ENCODE measurements at regions not wholly inside any gene's neighbourhood (a gene's known extent, or its start where the extent isn't known, plus 50 kb on each side); places are given as distances from the start of the nearest gene placed in this dataset.
A peak's percentile ranks its signal among the peaks of the same experiment; 100 is the strongest.

- H3K9me3 ChIP-seq (ENCODE audit: control insufficient read depth in 5 of 5, low read length in 5 of 5): no peaks in the 10 kb centered on the region
- H3K27me3 ChIP-seq (ENCODE audit: control insufficient read depth in 5 of 5, insufficient read depth in 4 of 5, low read length in 5 of 5): peaks cover 0 to 7% (median 2%) of the 10 kb centered on the region in 5 donors
- no peaks in the 10 kb centered on the region for H3K36me3 ChIP-seq (ENCODE audit: control insufficient read depth in 5 of 5, insufficient read depth in 5 of 5, low read length in 5 of 5)
- no peaks in the 10 kb centered on the region for H3K4me1 ChIP-seq (ENCODE audit: control insufficient read depth in 5 of 5, insufficient read depth in 5 of 5, low read length in 5 of 5)
- H3K9ac ChIP-seq (ENCODE audit: low read length in 5 of 5): no peak overlapping the region
- no peak overlapping the region for H3K27ac ChIP-seq (ENCODE audit: low read depth, low read length)
- no peak overlapping the region for H3K4me3 ChIP-seq (ENCODE audit: low read depth in 1 of 5, low read length in 5 of 5)
Observed at GRCh38 chr2:129744649-129745048, 234.8 kb upstream of the RAB6C start.

- H3K4me1 ChIP-seq (ENCODE audit: control insufficient read depth in 5 of 5, insufficient read depth in 5 of 5, low read length in 5 of 5): no peaks in the 10 kb centered on the region
- H3K27me3 ChIP-seq (ENCODE audit: control insufficient read depth in 5 of 5, insufficient read depth in 4 of 5, low read length in 5 of 5): peaks cover 0 to 4% (median 0%) of the 10 kb centered on the region in 5 donors
- H3K36me3 ChIP-seq (ENCODE audit: control insufficient read depth in 5 of 5, insufficient read depth in 5 of 5, low read length in 5 of 5): no peaks in the 10 kb centered on the region
- no peak overlapping the region for H3K4me3 ChIP-seq (ENCODE audit: low read depth in 1 of 5, low read length in 5 of 5)
- peaks cover 0 to 5% (median 0%) of the 10 kb centered on the region in 5 donors for H3K9me3 ChIP-seq (ENCODE audit: control insufficient read depth in 5 of 5, low read length in 5 of 5)
- H3K9ac ChIP-seq (ENCODE audit: low read length in 5 of 5): no peak overlapping the region
- H3K27ac ChIP-seq (ENCODE audit: low read depth, low read length): no peak overlapping the region
Observed at GRCh38 chr2:129747500-129748125, 231.9 kb upstream of the RAB6C start.

DNA sequence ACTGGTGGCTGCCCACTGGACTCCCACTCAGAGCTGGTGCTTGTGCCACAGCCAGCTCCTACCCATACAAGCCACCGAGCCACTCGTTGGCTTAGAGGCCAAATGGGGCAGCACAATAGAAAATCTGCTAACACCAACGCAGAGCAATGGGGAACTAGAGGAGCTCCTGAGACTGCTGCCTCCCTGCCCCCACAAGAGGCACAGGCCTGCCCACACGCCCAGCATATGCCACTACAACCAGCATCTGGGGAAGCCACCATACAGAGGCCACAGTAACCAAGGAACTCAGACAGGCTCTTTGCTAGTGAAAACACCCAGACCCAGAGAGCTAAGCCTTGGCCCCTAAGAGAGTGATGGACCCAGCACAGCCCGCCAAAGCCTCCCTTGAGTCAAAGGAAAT lies 231.2 kb upstream of the RAB6C start:
- no peak overlapping the region for H3K27ac ChIP-seq (ENCODE audit: low read depth, low read length)
- H3K36me3 ChIP-seq (ENCODE audit: control insufficient read depth in 5 of 5, insufficient read depth in 5 of 5, low read length in 5 of 5): no peaks in the 10 kb centered on the region

GRCh38 chr2:129748653-129749052 lies 230.8 kb upstream of the RAB6C start:
- Histone ChIP-seq H3K4me3 (ENCODE audit: low read depth in 1 of 5, low read length in 5 of 5) (no peak overlapping the region), H3K9me3 (ENCODE audit: control insufficient read depth in 5 of 5, low read length in 5 of 5) (peaks cover 0 to 5% (median 0%) of the 10 kb centered on the region in 5 donors), H3K27me3 (ENCODE audit: control insufficient read depth in 5 of 5, insufficient read depth in 4 of 5, low read length in 5 of 5) (peaks cover 0 to 4% (median 0%) of the 10 kb centered on the region in 5 donors), H3K36me3 (ENCODE audit: control insufficient read depth in 5 of 5, insufficient read depth in 5 of 5, low read length in 5 of 5) (no peaks in the 10 kb centered on the region), H3K9ac (ENCODE audit: low read length in 5 of 5) (no peak overlapping the region), H3K4me1 (ENCODE audit: control insufficient read depth in 5 of 5, insufficient read depth in 5 of 5, low read length in 5 of 5) (peaks cover 0 to 3% (median 0%) of the 10 kb centered on the region in 5 donors), H3K27ac (ENCODE audit: low read depth, low read length) (no peak overlapping the region)

More for the DNA sequence above, 231.2 kb upstream of the RAB6C start:
- no peak overlapping the region for H3K4me3 ChIP-seq (ENCODE audit: low read depth in 1 of 5, low read length in 5 of 5)
- peaks cover 0 to under 1% (median 0%) of the 10 kb centered on the region in 5 donors for H3K4me1 ChIP-seq (ENCODE audit: control insufficient read depth in 5 of 5, insufficient read depth in 5 of 5, low read length in 5 of 5)
- H3K27me3 ChIP-seq (ENCODE audit: control insufficient read depth in 5 of 5, insufficient read depth in 4 of 5, low read length in 5 of 5): peaks cover 0 to 4% (median 0%) of the 10 kb centered on the region in 5 donors
- H3K9ac ChIP-seq (ENCODE audit: low read length in 5 of 5): no peak overlapping the region
- peaks cover 0 to 5% (median 0%) of the 10 kb centered on the region in 5 donors for H3K9me3 ChIP-seq (ENCODE audit: control insufficient read depth in 5 of 5, low read length in 5 of 5)

- H3K4me1 ChIP-seq (ENCODE audit: control insufficient read depth in 5 of 5, insufficient read depth in 5 of 5, low read length in 5 of 5): peaks cover 0 to 4% (median 0%) of the 10 kb centered on the region in 5 donors
Observed at GRCh38 chr2:129751409-129751808, 228.1 kb upstream of the RAB6C start.

DNA sequence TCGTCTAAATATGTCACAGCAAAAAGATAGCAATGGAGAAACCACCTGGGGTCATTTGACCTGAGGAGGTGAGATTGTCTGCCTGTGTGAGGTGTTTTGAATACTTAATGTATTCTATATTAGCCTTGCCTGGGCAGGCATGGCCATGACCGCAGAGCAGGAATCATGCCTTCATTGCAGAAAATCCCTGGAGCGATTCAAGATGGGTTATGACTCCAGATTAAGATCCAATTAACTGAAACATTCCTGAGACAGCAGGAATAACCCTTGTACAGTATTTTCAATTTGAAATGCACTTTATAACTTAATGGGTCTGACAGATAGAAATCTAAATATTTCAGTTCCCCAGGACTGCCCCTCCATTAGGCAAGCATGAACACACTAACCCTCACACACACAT lies 227.3 kb upstream of the RAB6C start:
- Histone ChIP-seq H3K36me3 (ENCODE audit: control insufficient read depth in 5 of 5, insufficient read depth in 5 of 5, low read length in 5 of 5) (no peaks in the 10 kb centered on the region), H3K4me1 (ENCODE audit: control insufficient read depth in 5 of 5, insufficient read depth in 5 of 5, low read length in 5 of 5) (peaks cover 0 to 4% (median 0%) of the 10 kb centered on the region in 5 donors), H3K27ac (ENCODE audit: low read depth, low read length) (no peak overlapping the region), H3K27me3 (ENCODE audit: control insufficient read depth in 5 of 5, insufficient read depth in 4 of 5, low read length in 5 of 5) (peaks cover 0 to 4% (median 0%) of the 10 kb centered on the region in 5 donors), H3K9ac (ENCODE audit: low read length in 5 of 5) (no peak overlapping the region), H3K9me3 (ENCODE audit: control insufficient read depth in 5 of 5, low read length in 5 of 5) (peaks cover 0 to 5% (median 0%) of the 10 kb centered on the region in 5 donors), H3K4me3 (ENCODE audit: low read depth in 1 of 5, low read length in 5 of 5) (no peak overlapping the region)

More at GRCh38 chr2:129751409-129751808, 228.1 kb upstream of the RAB6C start:
- Histone ChIP-seq H3K4me3 (ENCODE audit: low read depth in 1 of 5, low read length in 5 of 5) (no peak overlapping the region), H3K9ac (ENCODE audit: low read length in 5 of 5) (no peak overlapping the region), H3K9me3 (ENCODE audit: control insufficient read depth in 5 of 5, low read length in 5 of 5) (peaks cover 0 to 5% (median 0%) of the 10 kb centered on the region in 5 donors), H3K27ac (ENCODE audit: low read depth, low read length) (no peak overlapping the region), H3K27me3 (ENCODE audit: control insufficient read depth in 5 of 5, insufficient read depth in 4 of 5, low read length in 5 of 5) (peaks cover 0 to 4% (median 0%) of the 10 kb centered on the region in 5 donors), H3K36me3 (ENCODE audit: control insufficient read depth in 5 of 5, insufficient read depth in 5 of 5, low read length in 5 of 5) (no peaks in the 10 kb centered on the region)

GRCh38 chr2:129752686-129753085 lies 226.8 kb upstream of the RAB6C start:
- Histone ChIP-seq H3K36me3 (ENCODE audit: control insufficient read depth in 5 of 5, insufficient read depth in 5 of 5, low read length in 5 of 5) (no peaks in the 10 kb centered on the region), H3K27me3 (ENCODE audit: control insufficient read depth in 5 of 5, insufficient read depth in 4 of 5, low read length in 5 of 5) (peaks cover 0 to 4% (median 0%) of the 10 kb centered on the region in 5 donors), H3K9me3 (ENCODE audit: control insufficient read depth in 5 of 5, low read length in 5 of 5) (peaks cover 0 to 5% (median 0%) of the 10 kb centered on the region in 5 donors), H3K4me1 (ENCODE audit: control insufficient read depth in 5 of 5, insufficient read depth in 5 of 5, low read length in 5 of 5) (peaks cover under 1 to 4% (median 3%) of the 10 kb centered on the region in 5 donors), H3K27ac (ENCODE audit: low read depth, low read length) (no peak overlapping the region), H3K9ac (ENCODE audit: low read length in 5 of 5) (no peak overlapping the region), H3K4me3 (ENCODE audit: low read depth in 1 of 5, low read length in 5 of 5) (no peak overlapping the region)

GRCh38 chr2:129753261-129753660 lies 226.2 kb upstream of the RAB6C start:
- peaks cover 6 to 9% (median 7%) of the 10 kb centered on the region in 5 donors for H3K4me1 ChIP-seq (ENCODE audit: control insufficient read depth in 5 of 5, insufficient read depth in 5 of 5, low read length in 5 of 5)
- no peak overlapping the region for H3K4me3 ChIP-seq (ENCODE audit: low read depth in 1 of 5, low read length in 5 of 5)
- H3K27ac ChIP-seq (ENCODE audit: low read depth, low read length): no peak overlapping the region
- H3K36me3 ChIP-seq (ENCODE audit: control insufficient read depth in 5 of 5, insufficient read depth in 5 of 5, low read length in 5 of 5): no peaks in the 10 kb centered on the region
- H3K9ac ChIP-seq (ENCODE audit: low read length in 5 of 5): peak overlapping the region in 1 of 5 donors; percentile 38
- H3K9me3 ChIP-seq (ENCODE audit: control insufficient read depth in 5 of 5, low read length in 5 of 5): peaks cover 0 to 5% (median 0%) of the 10 kb centered on the region in 5 donors
- peaks cover 0 to 2% (median 0%) of the 10 kb centered on the region in 5 donors for H3K27me3 ChIP-seq (ENCODE audit: control insufficient read depth in 5 of 5, insufficient read depth in 4 of 5, low read length in 5 of 5)

DNA sequence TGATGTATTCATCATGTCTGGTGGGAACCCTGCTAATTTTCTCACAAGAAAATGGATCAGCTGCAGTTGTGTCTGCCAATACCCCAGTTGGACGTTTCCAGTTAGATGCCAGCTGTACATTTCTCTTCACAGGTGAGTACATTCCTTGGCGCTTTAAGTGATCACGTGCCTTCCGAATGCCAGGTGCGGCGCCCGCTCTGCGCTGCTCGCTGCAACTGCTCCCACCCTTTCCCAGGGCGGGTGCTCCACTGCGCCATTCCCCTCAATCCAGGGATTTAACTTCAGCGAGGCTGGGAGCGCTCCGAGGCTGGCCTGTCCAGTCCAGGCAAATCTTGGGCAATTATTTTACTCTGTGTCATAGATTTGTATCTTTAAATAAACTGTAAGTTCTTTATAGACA lies 225.0 kb upstream of the RAB6C start:
- peaks cover 6 to 19% (median 18%) of the 10 kb centered on the region in 5 donors for H3K4me1 ChIP-seq (ENCODE audit: control insufficient read depth in 5 of 5, insufficient read depth in 5 of 5, low read length in 5 of 5)
- no peaks in the 10 kb centered on the region for H3K36me3 ChIP-seq (ENCODE audit: control insufficient read depth in 5 of 5, insufficient read depth in 5 of 5, low read length in 5 of 5)
- peaks cover 0 to 5% (median 0%) of the 10 kb centered on the region in 5 donors for H3K9me3 ChIP-seq (ENCODE audit: control insufficient read depth in 5 of 5, low read length in 5 of 5)
- no peak overlapping the region for H3K27ac ChIP-seq (ENCODE audit: low read depth, low read length)
- H3K9ac ChIP-seq (ENCODE audit: low read length in 5 of 5): no peak overlapping the region
- peaks cover 0 to 2% (median 0%) of the 10 kb centered on the region in 5 donors for H3K27me3 ChIP-seq (ENCODE audit: control insufficient read depth in 5 of 5, insufficient read depth in 4 of 5, low read length in 5 of 5)
- H3K4me3 ChIP-seq (ENCODE audit: low read depth in 1 of 5, low read length in 5 of 5): no peak overlapping the region

DNA sequence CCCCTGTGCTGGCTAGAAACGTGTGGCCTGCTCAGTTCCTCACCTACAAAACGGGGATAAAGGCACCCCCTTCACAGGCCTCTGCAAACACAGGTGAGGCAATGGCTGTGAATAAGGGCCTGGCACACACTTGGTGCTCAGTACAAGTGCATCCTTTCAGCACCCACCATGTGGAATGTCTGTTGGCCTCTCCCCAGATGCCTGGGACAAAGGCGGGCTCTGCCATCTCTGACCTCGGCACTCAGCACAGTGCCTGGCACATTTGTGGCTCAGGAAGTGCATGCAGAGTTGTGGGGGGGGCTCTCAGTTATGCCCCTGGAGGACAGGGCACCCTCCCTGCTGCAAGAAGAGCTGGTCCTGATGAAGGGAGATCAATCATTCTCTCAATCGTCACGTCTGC lies 224.6 kb upstream of the RAB6C start:
- H3K27me3 ChIP-seq (ENCODE audit: control insufficient read depth in 5 of 5, insufficient read depth in 4 of 5, low read length in 5 of 5): peaks cover 0 to 6% (median 0%) of the 10 kb centered on the region in 5 donors

More for the DNA sequence above, 224.6 kb upstream of the RAB6C start:
- Histone ChIP-seq H3K27ac (ENCODE audit: low read depth, low read length) (no peak overlapping the region), H3K36me3 (ENCODE audit: control insufficient read depth in 5 of 5, insufficient read depth in 5 of 5, low read length in 5 of 5) (no peaks in the 10 kb centered on the region), H3K9ac (ENCODE audit: low read length in 5 of 5) (no peak overlapping the region), H3K4me1 (ENCODE audit: control insufficient read depth in 5 of 5, insufficient read depth in 5 of 5, low read length in 5 of 5) (peaks cover 6 to 19% (median 18%) of the 10 kb centered on the region in 5 donors), H3K4me3 (ENCODE audit: low read depth in 1 of 5, low read length in 5 of 5) (no peak overlapping the region), H3K9me3 (ENCODE audit: control insufficient read depth in 5 of 5, low read length in 5 of 5) (peaks cover 0 to 5% (median 0%) of the 10 kb centered on the region in 5 donors)
